Body of pancreas (tissue), 4 donors: ENCODE measurements at regions not wholly inside any gene's neighbourhood (a gene's known extent, or its start where the extent isn't known, plus 50 kb on each side); places are given as distances from the start of the nearest gene placed in this dataset.

Experiments
- ATAC-seq: fragments of 150-250 bp; one replicate; pipeline ENCODE4 v1.9.1; 2016
- DNase-seq, 4 donors: peaks; one replicate each; pipeline ENCODE4 v3.0.0-alpha.2; 2019
- H3K27ac ChIP-seq, 4 donors: fragments of 200-600 bp; sonication (generic); 1 replicate in 3 of 4; 2 replicates in 1 of 4; pipeline versions ENCODE4 v1.5.1 to v1.6.1; 2016 to 2019; ENCODE audit warnings: mild to moderate bottlenecking in 1 of 4, mixed read lengths in 1 of 4, moderate library complexity in 1 of 4
- H3K27me3 ChIP-seq, 2 donors: fragments of 200-600 bp; sonication (generic); one replicate each; pipeline ENCODE4 v1.6.0; 2016; ENCODE audit warnings: mild to moderate bottlenecking in 1 of 2
- H3K36me3 ChIP-seq, 2 donors: fragments of 200-600 bp; sonication (generic); replicated peaks in 1 of 2; 2 replicates each; pipeline ENCODE4 v1.5.1; 2016; ENCODE audit warnings: low read depth in 2 of 2; ENCODE audit not compliant: insufficient read depth in 1 of 2
- H3K4me1 ChIP-seq: fragments of 200-600 bp; sonication (generic); one replicate; pipeline ENCODE4 v1.6.0; 2016
- H3K4me3 ChIP-seq, 2 donors: fragments of 200-600 bp; sonication (generic); 1 replicate in 1 of 2; 2 replicates in 1 of 2; pipeline ENCODE4 v1.5.1; 2016 to 2019
- H3K9me3 ChIP-seq, 3 donors: fragments of 200-600 bp; sonication (generic); 1 replicate in 2 of 3; 2 replicates in 1 of 3; pipeline ENCODE4 v1.5.1; 2016
- POLR2A ChIP-seq, 3 donors: fragments of 450-650 bp; IDR thresholded peaks; one replicate each; pipeline ENCODE4 v1.6.1; 2016; ENCODE audit warnings: antibody characterized with exemption in 3 of 3, mild to moderate bottlenecking in 2 of 3
- WGBS, 2 donors: methylation state at CpG; one replicate each; pipeline ENCODE4 v1.1.5; 2017; 5-methylcytosine and 5-hydroxymethylcytosine counted together
- intact Hi-C: fragments of 100-400 bp; cut with DNase I; formaldehyde crosslinking; loops from one replicate; pipeline ENCODE4 v1.15.1; 2023
- TF ChIP-seq, protein P1 (sequence below), 7 experiments: fragments of 450-650 bp in 4 of 7; fragments of 200-600 bp in 3 of 7; sonication (generic) in 3 of 7; IDR thresholded peaks; one replicate each; pipeline ENCODE4 v1.5.1; 2016 to 2019; ENCODE audit warnings: antibody characterized with exemption in 7 of 7

DNA sequence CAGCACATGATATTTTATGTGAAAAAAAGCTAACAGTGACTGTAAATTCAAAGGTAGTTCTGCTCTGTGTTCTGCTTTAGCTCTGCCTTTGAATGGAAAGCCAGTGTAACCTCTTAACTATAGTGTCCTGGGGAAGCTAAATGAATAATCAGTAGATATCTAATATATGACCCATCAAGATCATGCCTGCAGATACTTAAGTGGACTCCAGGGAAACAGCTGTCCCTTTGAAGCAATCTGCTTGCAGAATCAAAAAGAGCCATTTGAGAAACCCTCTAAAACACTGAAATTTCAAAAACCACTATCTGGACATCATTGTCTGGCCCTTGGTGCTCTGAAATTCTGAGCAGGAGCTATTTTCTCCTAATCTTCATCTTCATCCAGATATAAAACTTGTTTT, 104.2 kb upstream of the ADGRL4 start:
- intact Hi-C loops, result no loop called here
- no peaks in the 10 kb centered on the region for H3K9me3 ChIP-seq
- H3K4me3 ChIP-seq, result no peak overlapping the region
- DNase-seq (no peak), ATAC-seq (no peak)
- no peaks in the 10 kb centered on the region for H3K27me3 ChIP-seq
- H3K27ac ChIP-seq, result no peak overlapping the region
- no peaks in the 10 kb centered on the region for H3K4me1 ChIP-seq
- TF ChIP-seq POLR2A (IDR thresholded peaks at IDR 0.05), result no peak
- TF ChIP-seq, protein P1, sequence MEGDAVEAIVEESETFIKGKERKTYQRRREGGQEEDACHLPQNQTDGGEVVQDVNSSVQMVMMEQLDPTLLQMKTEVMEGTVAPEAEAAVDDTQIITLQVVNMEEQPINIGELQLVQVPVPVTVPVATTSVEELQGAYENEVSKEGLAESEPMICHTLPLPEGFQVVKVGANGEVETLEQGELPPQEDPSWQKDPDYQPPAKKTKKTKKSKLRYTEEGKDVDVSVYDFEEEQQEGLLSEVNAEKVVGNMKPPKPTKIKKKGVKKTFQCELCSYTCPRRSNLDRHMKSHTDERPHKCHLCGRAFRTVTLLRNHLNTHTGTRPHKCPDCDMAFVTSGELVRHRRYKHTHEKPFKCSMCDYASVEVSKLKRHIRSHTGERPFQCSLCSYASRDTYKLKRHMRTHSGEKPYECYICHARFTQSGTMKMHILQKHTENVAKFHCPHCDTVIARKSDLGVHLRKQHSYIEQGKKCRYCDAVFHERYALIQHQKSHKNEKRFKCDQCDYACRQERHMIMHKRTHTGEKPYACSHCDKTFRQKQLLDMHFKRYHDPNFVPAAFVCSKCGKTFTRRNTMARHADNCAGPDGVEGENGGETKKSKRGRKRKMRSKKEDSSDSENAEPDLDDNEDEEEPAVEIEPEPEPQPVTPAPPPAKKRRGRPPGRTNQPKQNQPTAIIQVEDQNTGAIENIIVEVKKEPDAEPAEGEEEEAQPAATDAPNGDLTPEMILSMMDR (IDR thresholded peaks at IDR 0.05), result no peak
- no peaks in the 10 kb centered on the region for H3K36me3 ChIP-seq

DNA sequence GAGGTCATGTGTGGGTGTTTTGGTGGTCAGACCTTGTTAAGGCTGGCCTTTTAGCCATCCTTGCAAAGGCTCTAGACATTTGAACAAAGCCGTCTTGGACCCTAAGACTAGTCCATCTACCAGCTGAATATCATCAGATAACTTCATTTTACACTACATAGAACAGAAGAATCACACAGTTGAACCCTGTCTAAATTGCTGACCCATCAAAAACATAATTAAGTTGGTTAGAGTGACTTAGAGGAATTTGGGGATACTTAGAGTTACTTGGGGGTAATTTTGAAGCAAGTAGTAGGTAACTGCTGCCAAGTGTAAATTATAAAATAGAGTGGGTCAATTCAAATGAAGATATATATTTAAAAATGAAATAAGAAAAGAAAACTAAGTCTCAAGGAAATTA, 102.9 kb upstream of the ADGRL4 start:
- intact Hi-C loops, result no loop called here
- WGBS, 2 donors, result 45 to 67% methylated on average over 1 of the region's 1 CpG
- H3K36me3 ChIP-seq, result no peaks in the 10 kb centered on the region
- H3K4me3 ChIP-seq, result no peak overlapping the region
- H3K4me1 ChIP-seq, result no peaks in the 10 kb centered on the region
- no peak for TF ChIP-seq POLR2A (IDR thresholded peaks at IDR 0.05)
- TF ChIP-seq, protein P1 (IDR thresholded peaks at IDR 0.05), result no peak
- no peak overlapping the region for H3K27ac ChIP-seq
- H3K9me3 ChIP-seq, result no peaks in the 10 kb centered on the region
- H3K27me3 ChIP-seq, result no peaks in the 10 kb centered on the region
- DNase-seq, result no peak
- ATAC-seq, result no peak

- ATAC-seq, result no peak
- 59 to 62% methylated on average over 2 of the region's 2 CpGs for WGBS, 2 donors
- Histone ChIP-seq H3K4me1 (no peaks in the 10 kb centered on the region), H3K9me3 (no peaks in the 10 kb centered on the region), H3K27me3 (no peaks in the 10 kb centered on the region), H3K27ac (no peak overlapping the region), H3K4me3 (no peak overlapping the region), H3K36me3 (no peaks in the 10 kb centered on the region)
- TF ChIP-seq, protein P1 (IDR thresholded peaks at IDR 0.05), result no peak
- TF ChIP-seq POLR2A (IDR thresholded peaks at IDR 0.05), result no peak
- intact Hi-C loops, result no loop called here
- DNase-seq, result no peak
Observed at GRCh38 chr1:79105500-79105899, 99.0 kb upstream of the ADGRL4 start.

- DNase-seq (no peak), ATAC-seq (no peak)
- intact Hi-C loops, result no loop called here
- Histone ChIP-seq H3K27ac (no peak overlapping the region), H3K27me3 (no peaks in the 10 kb centered on the region), H3K4me1 (no peaks in the 10 kb centered on the region), H3K9me3 (no peaks in the 10 kb centered on the region), H3K36me3 (no peaks in the 10 kb centered on the region), H3K4me3 (no peak overlapping the region)
- WGBS, 2 donors, result 55 to 72% methylated on average over 3 of the region's 3 CpGs
- TF ChIP-seq, protein P1 (IDR thresholded peaks at IDR 0.05), result no peak
- no peak for TF ChIP-seq POLR2A (IDR thresholded peaks at IDR 0.05)
Observed at GRCh38 chr1:79104617-79105016, 98.1 kb upstream of the ADGRL4 start.

GRCh38 chr1:79100385-79100784, 93.9 kb upstream of the ADGRL4 start:
- Histone ChIP-seq H3K4me3 (no peak overlapping the region), H3K4me1 (no peaks in the 10 kb centered on the region), H3K36me3 (no peaks in the 10 kb centered on the region), H3K9me3 (no peaks in the 10 kb centered on the region), H3K27ac (no peak overlapping the region), H3K27me3 (no peaks in the 10 kb centered on the region)
- no peak for DNase-seq
- TF ChIP-seq, protein P1 (IDR thresholded peaks at IDR 0.05), result no peak
- no peak for TF ChIP-seq POLR2A (IDR thresholded peaks at IDR 0.05)
- intact Hi-C loops, result no loop called here
- 58 to 60% methylated on average over 7 of the region's 7 CpGs for WGBS, 2 donors
- no peak for ATAC-seq
